ENCODE measurements at regions not wholly inside any gene's neighbourhood (a gene's known extent, or its start where the extent isn't known, plus 50 kb on each side); places are given as distances from the start of the nearest gene placed in this dataset.

- Histone ChIP-seq H3K4me2 (ENCODE audit: low read length) (no peak overlapping the region), H3K9ac (ENCODE audit: low read length) (no peak overlapping the region), H3K4me1 (ENCODE audit: low read length) (no peaks in the 10 kb centered on the region), H3K4me3 (ENCODE audit: low read length) (no peak overlapping the region), H3K27me3 (ENCODE audit: low read depth, low read length) (peaks cover 4% of the 10 kb centered on the region; the same call in 1 of the 2 replicates), H3K36me3 (replicated peaks; ENCODE audit: low read depth, low read length) (no peaks in the 10 kb centered on the region), H3K27ac (ENCODE audit: low read length) (no peak overlapping the region), H4K20me1 (ENCODE audit: insufficient read depth, low read length) (no peaks in the 10 kb centered on the region), H3K9me3 (ENCODE audit: insufficient read depth, low read length) (no peaks in the 10 kb centered on the region), H2AFZ (ENCODE audit: low read depth, low read length) (no peak overlapping the region), H3K79me2 (ENCODE audit: low read length) (no peaks in the 10 kb centered on the region)
- TF ChIP-seq EZH2phosphoT487 (IDR thresholded peaks at IDR 0.05; ENCODE audit: low read depth), result no peak
- TF ChIP-seq, protein P1, sequence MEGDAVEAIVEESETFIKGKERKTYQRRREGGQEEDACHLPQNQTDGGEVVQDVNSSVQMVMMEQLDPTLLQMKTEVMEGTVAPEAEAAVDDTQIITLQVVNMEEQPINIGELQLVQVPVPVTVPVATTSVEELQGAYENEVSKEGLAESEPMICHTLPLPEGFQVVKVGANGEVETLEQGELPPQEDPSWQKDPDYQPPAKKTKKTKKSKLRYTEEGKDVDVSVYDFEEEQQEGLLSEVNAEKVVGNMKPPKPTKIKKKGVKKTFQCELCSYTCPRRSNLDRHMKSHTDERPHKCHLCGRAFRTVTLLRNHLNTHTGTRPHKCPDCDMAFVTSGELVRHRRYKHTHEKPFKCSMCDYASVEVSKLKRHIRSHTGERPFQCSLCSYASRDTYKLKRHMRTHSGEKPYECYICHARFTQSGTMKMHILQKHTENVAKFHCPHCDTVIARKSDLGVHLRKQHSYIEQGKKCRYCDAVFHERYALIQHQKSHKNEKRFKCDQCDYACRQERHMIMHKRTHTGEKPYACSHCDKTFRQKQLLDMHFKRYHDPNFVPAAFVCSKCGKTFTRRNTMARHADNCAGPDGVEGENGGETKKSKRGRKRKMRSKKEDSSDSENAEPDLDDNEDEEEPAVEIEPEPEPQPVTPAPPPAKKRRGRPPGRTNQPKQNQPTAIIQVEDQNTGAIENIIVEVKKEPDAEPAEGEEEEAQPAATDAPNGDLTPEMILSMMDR (IDR thresholded peaks at IDR 0.05; ENCODE audit: low read depth, low read length), result no peak
Observed at GRCh38 chr2:109701362-109701761, 87.2 kb downstream of the SOWAHC start.

- H3K9me3 ChIP-seq (ENCODE audit: insufficient read depth, low read length), result no peaks in the 10 kb centered on the region
- H3K4me3 ChIP-seq (ENCODE audit: low read length), result no peak overlapping the region
- no peak overlapping the region for H3K4me2 ChIP-seq (ENCODE audit: low read length)
- H3K9ac ChIP-seq (ENCODE audit: low read length), result no peak overlapping the region
- no peaks in the 10 kb centered on the region for H3K79me2 ChIP-seq (ENCODE audit: low read length)
- peaks cover 4% of the 10 kb centered on the region; the same call in 1 of the 2 replicates for H3K27me3 ChIP-seq (ENCODE audit: low read depth, low read length)
- TF ChIP-seq, protein P1 (IDR thresholded peaks at IDR 0.05; ENCODE audit: low read depth, low read length), result no peak
- no peak for TF ChIP-seq EZH2phosphoT487 (IDR thresholded peaks at IDR 0.05; ENCODE audit: low read depth)
- H2AFZ ChIP-seq (ENCODE audit: low read depth, low read length), result no peak overlapping the region
- no peak overlapping the region for H3K27ac ChIP-seq (ENCODE audit: low read length)
- no peaks in the 10 kb centered on the region for H3K36me3 ChIP-seq (replicated peaks; ENCODE audit: low read depth, low read length)
- no peaks in the 10 kb centered on the region for H3K4me1 ChIP-seq (ENCODE audit: low read length)
- H4K20me1 ChIP-seq (ENCODE audit: insufficient read depth, low read length), result no peaks in the 10 kb centered on the region
Observed at GRCh38 chr2:109702250-109702985, 88.3 kb downstream of the SOWAHC start.

DNA sequence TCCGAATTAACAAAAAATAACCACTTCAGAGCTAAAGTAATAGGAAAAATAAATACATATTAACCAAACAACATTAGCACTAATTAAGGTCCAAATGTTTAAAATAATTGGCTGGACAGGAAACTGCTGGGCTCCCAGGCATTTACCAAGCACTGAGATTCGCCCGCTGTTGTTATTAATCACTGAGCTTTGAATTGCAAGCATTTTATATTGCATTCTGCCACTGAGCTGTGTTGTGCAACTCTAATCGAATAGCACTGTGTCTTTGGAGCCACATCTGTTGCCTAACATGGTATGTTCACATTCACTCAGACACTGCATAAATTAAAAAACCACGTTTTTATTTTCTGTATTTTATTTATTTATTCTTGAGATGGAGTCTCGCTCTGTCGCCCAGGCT lies 88.9 kb downstream of the SOWAHC start:
- Histone ChIP-seq H4K20me1 (ENCODE audit: insufficient read depth, low read length) (no peaks in the 10 kb centered on the region), H3K9ac (ENCODE audit: low read length) (no peak overlapping the region), H2AFZ (ENCODE audit: low read depth, low read length) (no peak overlapping the region), H3K27ac (ENCODE audit: low read length) (no peak overlapping the region), H3K4me3 (ENCODE audit: low read length) (no peak overlapping the region), H3K27me3 (ENCODE audit: low read depth, low read length) (peaks cover 4% of the 10 kb centered on the region; the same call in 1 of the 2 replicates), H3K4me1 (ENCODE audit: low read length) (no peaks in the 10 kb centered on the region), H3K36me3 (replicated peaks; ENCODE audit: low read depth, low read length) (no peaks in the 10 kb centered on the region), H3K4me2 (ENCODE audit: low read length) (no peak overlapping the region), H3K9me3 (ENCODE audit: insufficient read depth, low read length) (no peaks in the 10 kb centered on the region), H3K79me2 (ENCODE audit: low read length) (no peaks in the 10 kb centered on the region)
- no peak for TF ChIP-seq EZH2phosphoT487 (IDR thresholded peaks at IDR 0.05; ENCODE audit: low read depth)
- TF ChIP-seq, protein P1 (IDR thresholded peaks at IDR 0.05; ENCODE audit: low read depth, low read length), result no peak

DNA sequence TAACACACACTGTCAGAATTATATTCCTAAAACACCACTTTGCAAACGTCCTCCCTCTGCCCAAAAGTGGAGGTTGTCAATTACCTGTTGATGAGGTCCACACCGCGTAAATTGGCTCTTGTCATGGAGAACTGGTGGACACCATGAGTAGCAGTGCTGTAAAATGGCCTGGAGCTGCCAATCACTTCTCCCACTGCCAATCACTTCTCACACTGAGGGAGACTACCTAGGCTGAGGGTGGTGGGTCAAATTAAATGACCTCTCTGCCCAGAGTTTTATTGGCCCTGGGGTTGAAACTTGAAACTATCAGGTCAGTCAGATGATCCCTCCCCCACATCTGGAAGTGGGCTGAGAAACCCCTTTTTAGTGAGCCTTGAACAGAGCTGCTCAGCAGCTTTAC lies 89.6 kb downstream of the SOWAHC start:
- Histone ChIP-seq H3K4me2 (ENCODE audit: low read length) (no peak overlapping the region), H3K36me3 (replicated peaks; ENCODE audit: low read depth, low read length) (no peaks in the 10 kb centered on the region), H3K27ac (ENCODE audit: low read length) (no peak overlapping the region), H3K9ac (ENCODE audit: low read length) (no peak overlapping the region), H3K4me1 (ENCODE audit: low read length) (no peaks in the 10 kb centered on the region), H3K79me2 (ENCODE audit: low read length) (no peaks in the 10 kb centered on the region), H3K27me3 (ENCODE audit: low read depth, low read length) (peaks cover 4% of the 10 kb centered on the region; the same call in 1 of the 2 replicates), H4K20me1 (ENCODE audit: insufficient read depth, low read length) (no peaks in the 10 kb centered on the region), H3K9me3 (ENCODE audit: insufficient read depth, low read length) (no peaks in the 10 kb centered on the region), H2AFZ (ENCODE audit: low read depth, low read length) (no peak overlapping the region), H3K4me3 (ENCODE audit: low read length) (no peak overlapping the region)
- no peak for TF ChIP-seq EZH2phosphoT487 (IDR thresholded peaks at IDR 0.05; ENCODE audit: low read depth)
- TF ChIP-seq, protein P1 (IDR thresholded peaks at IDR 0.05; ENCODE audit: low read depth, low read length), result no peak

All from OCI-LY3 (cell line).